ENCODE measurements at regions not wholly inside any gene's neighbourhood (a gene's known extent, or its start where the extent isn't known, plus 50 kb on each side); places are given as distances from the start of the nearest gene placed in this dataset.

DNA sequence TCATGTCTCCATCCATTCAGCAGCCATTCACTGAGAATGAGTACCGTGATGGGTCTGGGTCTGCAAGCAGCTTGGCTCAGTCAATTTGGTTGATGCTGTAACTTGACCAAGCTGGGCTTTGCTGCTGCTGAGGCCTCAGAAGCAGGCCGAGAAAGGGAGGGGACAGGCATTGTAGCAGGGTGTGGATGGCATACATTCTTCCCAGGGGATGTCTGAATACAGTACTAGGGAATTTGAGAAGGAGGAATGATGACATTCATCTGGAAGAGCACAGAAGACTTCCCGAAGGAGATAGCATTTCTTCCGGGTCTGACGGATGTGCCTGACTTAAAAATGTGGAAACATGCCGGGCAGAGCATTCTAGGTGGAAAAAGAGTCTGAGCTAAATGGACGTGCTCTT lies 105.3 kb upstream of the ADPGK start:
- no peak for DNase-seq (ENCODE audit: low read depth)
- TF ChIP-seq, protein P1, sequence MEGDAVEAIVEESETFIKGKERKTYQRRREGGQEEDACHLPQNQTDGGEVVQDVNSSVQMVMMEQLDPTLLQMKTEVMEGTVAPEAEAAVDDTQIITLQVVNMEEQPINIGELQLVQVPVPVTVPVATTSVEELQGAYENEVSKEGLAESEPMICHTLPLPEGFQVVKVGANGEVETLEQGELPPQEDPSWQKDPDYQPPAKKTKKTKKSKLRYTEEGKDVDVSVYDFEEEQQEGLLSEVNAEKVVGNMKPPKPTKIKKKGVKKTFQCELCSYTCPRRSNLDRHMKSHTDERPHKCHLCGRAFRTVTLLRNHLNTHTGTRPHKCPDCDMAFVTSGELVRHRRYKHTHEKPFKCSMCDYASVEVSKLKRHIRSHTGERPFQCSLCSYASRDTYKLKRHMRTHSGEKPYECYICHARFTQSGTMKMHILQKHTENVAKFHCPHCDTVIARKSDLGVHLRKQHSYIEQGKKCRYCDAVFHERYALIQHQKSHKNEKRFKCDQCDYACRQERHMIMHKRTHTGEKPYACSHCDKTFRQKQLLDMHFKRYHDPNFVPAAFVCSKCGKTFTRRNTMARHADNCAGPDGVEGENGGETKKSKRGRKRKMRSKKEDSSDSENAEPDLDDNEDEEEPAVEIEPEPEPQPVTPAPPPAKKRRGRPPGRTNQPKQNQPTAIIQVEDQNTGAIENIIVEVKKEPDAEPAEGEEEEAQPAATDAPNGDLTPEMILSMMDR (IDR thresholded peaks at IDR 0.05; ENCODE audit: control insufficient read depth, extremely low read depth, insufficient read depth) = no peak
- H3K4me3 ChIP-seq (ENCODE audit: low read depth, low read length) = no peak overlapping the region

DNA sequence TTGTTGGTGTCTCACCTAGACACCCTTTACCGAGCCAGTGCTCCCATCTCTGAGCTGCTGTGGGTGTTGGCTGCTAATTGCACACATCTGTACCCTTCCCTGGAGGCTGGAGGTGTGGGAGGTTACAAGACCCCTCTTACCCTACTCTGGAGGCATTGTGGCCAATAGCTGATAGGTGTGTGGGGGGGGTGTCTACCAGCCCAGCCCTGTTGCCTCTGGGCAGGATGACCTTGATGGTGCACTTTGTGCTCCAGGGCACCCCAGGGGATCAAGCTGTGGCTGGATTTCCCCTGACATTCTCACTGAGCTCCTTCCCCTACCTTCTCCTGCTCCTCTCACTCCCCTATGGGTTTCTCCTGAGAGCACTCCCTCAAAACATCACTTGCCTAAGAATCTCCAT lies 104.7 kb upstream of the ADPGK start:
- TF ChIP-seq, protein P1 (IDR thresholded peaks at IDR 0.05; ENCODE audit: control insufficient read depth, extremely low read depth, insufficient read depth) = no peak
- no peak for DNase-seq (ENCODE audit: low read depth)
- H3K4me3 ChIP-seq (ENCODE audit: low read depth, low read length) = no peak overlapping the region

DNA sequence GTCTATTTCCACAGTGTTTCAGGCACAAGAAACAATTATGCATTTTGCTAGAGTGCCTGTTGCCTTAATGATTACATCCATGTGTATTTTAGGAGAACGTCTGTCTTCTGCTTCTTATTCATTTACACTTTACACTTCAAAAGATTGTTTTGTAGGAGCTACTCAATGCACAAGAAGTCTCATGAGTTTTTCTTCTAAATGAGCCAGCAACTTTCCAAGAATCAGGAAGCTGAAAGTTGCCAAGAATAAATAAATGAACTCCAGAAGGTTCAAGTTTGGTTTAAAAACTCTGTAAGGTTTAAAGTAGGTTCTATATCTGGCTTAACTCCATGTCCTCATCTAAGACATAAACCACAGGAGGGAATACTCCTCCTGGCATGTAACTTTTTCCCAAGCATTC lies 103.8 kb upstream of the ADPGK start:
- DNase-seq (ENCODE audit: low read depth) = no peak
- TF ChIP-seq, protein P1 (IDR thresholded peaks at IDR 0.05; ENCODE audit: control insufficient read depth, extremely low read depth, insufficient read depth) = no peak

DNA sequence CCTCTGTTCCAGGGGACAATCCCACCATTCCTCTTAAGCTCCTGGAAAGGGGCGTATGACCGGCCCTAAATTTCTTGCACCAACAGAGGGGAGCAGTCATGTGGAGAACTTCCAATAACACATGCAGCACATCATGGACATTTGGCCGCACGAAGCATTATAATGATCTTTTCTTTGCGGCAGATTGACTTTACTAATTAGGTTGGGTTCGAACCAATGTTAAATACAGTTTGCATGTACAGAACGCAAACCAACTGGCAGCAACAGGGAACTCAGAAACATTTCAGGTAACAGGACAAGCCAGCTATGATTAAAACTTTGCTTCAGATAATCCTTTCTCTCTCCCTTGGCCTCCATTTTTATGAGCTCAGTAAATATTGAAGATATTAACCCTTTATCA lies 100.8 kb upstream of the ADPGK start:
- TF ChIP-seq, protein P1 (IDR thresholded peaks at IDR 0.05; ENCODE audit: control insufficient read depth, extremely low read depth, insufficient read depth) = no peak
- no peak for DNase-seq (ENCODE audit: low read depth)
- H3K4me3 ChIP-seq (ENCODE audit: low read depth, low read length) = no peak overlapping the region

More for the DNA sequence above, 103.8 kb upstream of the ADPGK start:
- H3K4me3 ChIP-seq (ENCODE audit: low read depth, low read length) = no peak overlapping the region

DNA sequence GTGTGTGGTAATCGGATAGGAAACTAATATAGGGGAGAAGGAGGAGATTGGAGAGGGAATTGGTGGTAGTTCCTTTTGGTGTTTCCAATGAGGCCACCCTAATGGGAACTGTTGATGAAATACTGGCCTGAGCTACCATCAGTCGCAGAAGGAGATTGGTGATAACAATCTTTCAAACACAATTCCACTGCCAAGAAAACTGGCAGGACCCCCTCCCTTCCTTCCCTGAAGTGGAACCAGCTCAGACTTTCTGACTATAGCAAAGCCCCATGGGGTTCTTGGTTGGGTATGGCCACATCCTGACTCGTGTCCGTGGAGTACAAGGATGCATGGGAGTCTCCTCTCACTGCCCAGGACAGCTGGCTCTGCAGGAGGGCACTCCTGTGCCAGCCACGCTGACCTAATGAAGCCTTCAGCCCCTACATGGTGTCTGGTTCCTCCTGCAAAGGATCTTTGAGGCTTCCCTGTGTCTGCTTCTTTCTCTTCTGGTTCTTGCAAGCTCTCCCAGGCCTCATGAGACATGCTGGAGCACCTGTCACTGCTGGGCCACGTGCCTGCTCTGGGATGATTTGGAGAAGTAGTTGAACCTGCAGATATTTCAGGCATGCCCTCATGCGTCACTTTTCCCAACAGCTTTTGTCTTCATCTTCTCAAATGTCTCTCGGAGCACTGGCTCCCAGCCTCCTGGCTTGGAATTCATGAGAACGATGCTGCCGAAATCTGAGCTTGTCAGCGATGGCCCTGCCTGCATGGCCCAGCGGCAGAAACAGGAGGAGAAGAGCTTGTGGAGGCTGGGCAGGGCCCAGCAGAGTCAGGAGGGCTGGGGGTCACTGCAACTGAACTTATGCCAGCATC lies 90.0 kb upstream of the ADPGK start:
- no peak for DNase-seq (ENCODE audit: low read depth)

DNA sequence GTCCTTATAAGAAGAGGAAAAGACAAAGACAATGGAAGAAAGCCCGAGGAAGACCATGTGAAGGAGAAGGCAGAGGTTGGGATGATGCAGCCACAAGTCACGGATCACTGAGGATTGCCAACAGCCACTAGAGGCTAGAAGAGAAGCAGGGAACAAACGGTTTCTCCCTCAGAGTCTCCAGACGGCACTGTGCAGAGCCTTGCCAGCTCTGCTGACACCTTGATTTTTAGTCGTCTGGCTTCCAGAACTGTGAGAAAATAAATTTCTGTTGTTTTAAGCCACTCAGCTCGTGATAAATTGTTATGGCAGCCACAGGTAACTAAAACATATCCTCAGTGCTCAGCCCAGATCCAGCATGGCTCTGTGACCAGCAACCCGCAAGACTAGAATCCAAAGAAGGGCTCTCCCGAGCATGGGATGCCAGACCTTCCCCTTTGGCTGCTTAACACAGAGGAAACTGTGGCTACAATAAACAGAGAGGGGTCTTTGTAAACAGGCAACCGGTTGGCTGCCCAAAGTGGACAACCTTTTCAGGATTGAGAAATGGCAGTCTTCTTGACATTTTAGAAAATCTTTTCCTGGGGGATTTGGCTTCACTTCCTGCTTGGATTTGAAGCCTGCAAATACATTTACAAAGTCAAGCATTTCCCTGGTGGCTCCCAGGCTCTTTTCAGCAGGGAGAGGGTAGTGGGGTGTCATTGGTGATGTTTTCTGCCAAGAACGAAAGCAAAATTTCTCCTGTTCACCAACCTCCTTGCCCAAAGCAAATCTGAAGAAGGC lies 88.7 kb upstream of the ADPGK start:
- no peak for DNase-seq (ENCODE audit: low read depth)
- TF ChIP-seq, protein P1 (IDR thresholded peaks at IDR 0.05; ENCODE audit: control insufficient read depth, extremely low read depth, insufficient read depth) = no peak
- no peak overlapping the region for H3K4me3 ChIP-seq (ENCODE audit: low read depth, low read length)

More for the DNA sequence above, 90.0 kb upstream of the ADPGK start:
- TF ChIP-seq, protein P1 (IDR thresholded peaks at IDR 0.05; ENCODE audit: control insufficient read depth, extremely low read depth, insufficient read depth) = no peak
- H3K4me3 ChIP-seq (ENCODE audit: low read depth, low read length) = no peak overlapping the region

Data from LNCaP clone FGC (cell line).